GM23338 (cell line): ENCODE measurements at regions not wholly inside any gene's neighbourhood (a gene's known extent, or its start where the extent isn't known, plus 50 kb on each side); places are given as distances from the start of the nearest gene placed in this dataset.

Experiments
- ATAC-seq: fragments of 200-7000 bp; cut with Tn5 transposase; 3 replicates; pipeline ENCODE4 v1.9.1; 2020
- DNase-seq: peaks from one replicate; pipeline ENCODE4 v3.0.0-alpha.2; 2015; ENCODE audit warnings: low spot score
- H2AFZ ChIP-seq: fragments of 200-600 bp; sonication (generic); 2 replicates; pipeline ENCODE4 v1.8.0; 2016; ENCODE audit warnings: antibody characterized with exemption, mild to moderate bottlenecking, moderate library complexity
- H3F3A ChIP-seq: fragments of 200-600 bp; sonication (generic); replicated peaks from 2 replicates; pipeline ENCODE4 v1.8.0; 2017; ENCODE audit warnings: antibody characterized with exemption, mixed run types, low read depth
- H3K27ac ChIP-seq: fragments of 200-600 bp; sonication (generic); 2 replicates; pipeline ENCODE4 v1.6.1; 2016; ENCODE audit warnings: low read depth
- H3K27me3 ChIP-seq: fragments of 200-600 bp; sonication (generic); 2 replicates; pipeline ENCODE4 v1.8.0; 2016; ENCODE audit warnings: mild to moderate bottlenecking, mixed run types, moderate library complexity; ENCODE audit not compliant: insufficient read depth
- H3K36me3 ChIP-seq: fragments of 200-600 bp; sonication (generic); 2 replicates; pipeline ENCODE4 v1.8.0; 2016; ENCODE audit warnings: mild to moderate bottlenecking; ENCODE audit not compliant: insufficient read depth
- H3K4me1 ChIP-seq: fragments of 200-600 bp; sonication (generic); 2 replicates; pipeline ENCODE4 v1.8.0; 2016; ENCODE audit warnings: mild to moderate bottlenecking, moderate library complexity; ENCODE audit not compliant: insufficient read depth
- H3K4me2 ChIP-seq: fragments of 200-600 bp; sonication (generic); 2 replicates; pipeline ENCODE4 v1.7.1; 2017; ENCODE audit warnings: mixed run types
- H3K4me3 ChIP-seq: fragments of 200-600 bp; sonication (generic); 2 replicates; pipeline ENCODE4 v1.6.1; 2016; ENCODE audit warnings: mixed run types
- H3K79me2 ChIP-seq: fragments of 200-600 bp; sonication (generic); replicated peaks from 2 replicates; pipeline ENCODE4 v1.8.0; 2017; ENCODE audit warnings: mild to moderate bottlenecking; ENCODE audit not compliant: insufficient read depth
- H3K9me2 ChIP-seq: fragments of 200-600 bp; sonication (generic); 2 replicates; pipeline ENCODE4 v1.8.0; 2017; ENCODE audit not compliant: insufficient read depth
- H4K20me1 ChIP-seq: fragments of 200-600 bp; sonication (generic); replicated peaks from 2 replicates; pipeline ENCODE4 v1.8.0; 2017; ENCODE audit warnings: mild to moderate bottlenecking; ENCODE audit not compliant: insufficient read depth
- H3K27ac Mint-ChIP-seq: 2 replicates; pipeline ENCODE4 v1.8.0; 2020; ENCODE audit warnings: inconsistent platforms, mild to moderate bottlenecking, moderate library complexity, mixed read lengths
- H3K27me3 Mint-ChIP-seq: 3 replicates; pipeline ENCODE4 v1.8.0; 2022; ENCODE audit warnings: low read depth, mild to moderate bottlenecking, moderate library complexity, mixed read lengths, inconsistent platforms; ENCODE audit not compliant: insufficient read depth, poor library complexity
- H3K36me3 Mint-ChIP-seq: 3 replicates; pipeline ENCODE4 v1.8.0; 2021; ENCODE audit warnings: low read depth, mild to moderate bottlenecking, inconsistent platforms, moderate library complexity, mixed read lengths
- H3K4me1 Mint-ChIP-seq: 3 replicates; pipeline ENCODE4 v1.8.0; 2020; ENCODE audit warnings: mild to moderate bottlenecking, inconsistent platforms, mixed read lengths
- H3K4me3 Mint-ChIP-seq: 3 replicates; pipeline ENCODE4 v1.8.0; 2021; ENCODE audit warnings: moderate library complexity, mild to moderate bottlenecking, inconsistent platforms, mixed read lengths
- H3K9me3 Mint-ChIP-seq: 3 replicates; pipeline ENCODE4 v1.8.0; 2020; ENCODE audit warnings: moderate library complexity, mild to moderate bottlenecking, inconsistent platforms, mixed read lengths
- CREB1 ChIP-seq: fragments of 250-450 bp; sonication (Bioruptor Pico); IDR thresholded peaks from 2 replicates; pipeline ENCODE4 v1.5.0; 2020; ENCODE audit warnings: low read depth, mild to moderate bottlenecking, moderate library complexity
- CTCF ChIP-seq, 2 experiments: fragments of 200-600 bp in 1 of 2; sonication (generic) in 1 of 2; conservative IDR thresholded peaks; 2 replicates each; pipeline versions ENCODE4 v1.5.1 to v1.6.1; 2016 to 2017; ENCODE audit warnings: antibody characterized with exemption in 2 of 2, low read depth in 2 of 2, mild to moderate bottlenecking in 2 of 2, moderate library complexity in 1 of 2
- ETS1 ChIP-seq: IDR thresholded peaks from 2 replicates; pipeline ENCODE4 v1.6.1; 2016; ENCODE audit warnings: antibody characterized with exemption
- EZH2 ChIP-seq: fragments of 200-600 bp; sonication (generic); IDR thresholded peaks from one replicate; pipeline ENCODE4 v1.8.0; 2017; ENCODE audit warnings: antibody characterized with exemption, mild to moderate bottlenecking, low read depth; ENCODE audit not compliant: unreplicated experiment
- EZH2phosphoT487 ChIP-seq: fragments of 200-600 bp; sonication (generic); IDR thresholded peaks from one replicate; pipeline ENCODE4 v1.8.1; 2018; ENCODE audit warnings: antibody characterized with exemption; ENCODE audit not compliant: unreplicated experiment
- JUNB ChIP-seq: IDR thresholded peaks from one replicate; pipeline ENCODE4 v1.6.1; 2016; ENCODE audit warnings: antibody characterized with exemption; ENCODE audit not compliant: unreplicated experiment
- NANOG ChIP-seq: IDR thresholded peaks from 2 replicates; pipeline ENCODE4 v1.6.1; 2016; ENCODE audit warnings: antibody characterized with exemption, borderline replicate concordance
- POLR2AphosphoS5 ChIP-seq: IDR thresholded peaks from 2 replicates; pipeline ENCODE4 v1.6.1; 2016; ENCODE audit warnings: antibody characterized with exemption, low read depth
- REST ChIP-seq: IDR thresholded peaks from one replicate; pipeline ENCODE4 v1.6.1; 2018; ENCODE audit warnings: antibody characterized with exemption; ENCODE audit not compliant: unreplicated experiment
- STAT1 ChIP-seq: IDR thresholded peaks from one replicate; pipeline ENCODE4 v1.6.1; 2016; ENCODE audit warnings: antibody characterized with exemption; ENCODE audit not compliant: unreplicated experiment
- ZNF114 ChIP-seq: fragments of 250-450 bp; sonication (Bioruptor Pico); IDR thresholded peaks from 2 replicates; pipeline ENCODE4 v1.5.0; 2020; ENCODE audit warnings: mild to moderate bottlenecking, moderate library complexity
- ZNF331 ChIP-seq: fragments of 250-450 bp; sonication (Bioruptor Pico); IDR thresholded peaks from 2 replicates; pipeline ENCODE4 v1.5.0; 2020; ENCODE audit warnings: low read depth, mild to moderate bottlenecking, moderate library complexity

- no peaks in the 10 kb centered on the region for H3K9me3 Mint-ChIP-seq
- no peak overlapping the region for H3K4me3 Mint-ChIP-seq
- no peak overlapping the region for H2AFZ ChIP-seq
- no peaks in the 10 kb centered on the region for H3K27me3 ChIP-seq
- H3K4me1 ChIP-seq = no peaks in the 10 kb centered on the region
- no peaks in the 10 kb centered on the region for H4K20me1 ChIP-seq
- no peak for TF ChIP-seq CREB1
- no peaks in the 10 kb centered on the region for H3K9me2 ChIP-seq
- no peak overlapping the region for H3K4me3 ChIP-seq
- H3F3A ChIP-seq = no peaks in the 10 kb centered on the region
- no peaks in the 10 kb centered on the region for H3K79me2 ChIP-seq
- H3K4me2 ChIP-seq = no peak overlapping the region
- no peak overlapping the region for H3K27ac ChIP-seq
- no peaks in the 10 kb centered on the region for H3K36me3 ChIP-seq
- DNase-seq (no peak), ATAC-seq (no peak)
- H3K36me3 Mint-ChIP-seq = no peaks in the 10 kb centered on the region
- H3K4me1 Mint-ChIP-seq = no peaks in the 10 kb centered on the region
- no peaks in the 10 kb centered on the region for H3K27me3 Mint-ChIP-seq
- no peak overlapping the region for H3K27ac Mint-ChIP-seq
These were observed 473.8 kb upstream of the SPHKAP start for GRCh38 chr2:228655331-228655730.

- ATAC-seq (no peak), DNase-seq (no peak)
- Histone ChIP-seq H3K27me3 (no peaks in the 10 kb centered on the region), H3K36me3 (no peaks in the 10 kb centered on the region), H2AFZ (no peak overlapping the region), H3K79me2 (no peaks in the 10 kb centered on the region), H3K9me2 (no peaks in the 10 kb centered on the region), H3F3A (no peaks in the 10 kb centered on the region), H4K20me1 (no peaks in the 10 kb centered on the region), H3K4me2 (no peak overlapping the region), H3K27ac (no peak overlapping the region), H3K4me3 (no peak overlapping the region), H3K4me1 (no peaks in the 10 kb centered on the region)
- Mint-ChIP-seq H3K27ac (no peak overlapping the region), H3K4me3 (no peak overlapping the region), H3K27me3 (no peaks in the 10 kb centered on the region), H3K4me1 (no peaks in the 10 kb centered on the region), H3K9me3 (no peaks in the 10 kb centered on the region), H3K36me3 (no peaks in the 10 kb centered on the region)
- TF ChIP-seq ETS1 (no peak), NANOG (no peak), CTCF (conservative IDR thresholded peaks at IDR 0.05; ENCODE audit: low read depth in 2 of 2) (no peak), ZNF331 (CRISPR knock-in tag) (no peak), JUNB (no peak), ZNF114 (CRISPR knock-in tag) (no peak), CREB1 (no peak), REST (no peak), POLR2AphosphoS5 (no peak), EZH2 (no peak), EZH2phosphoT487 (no peak), STAT1 (no peak)
These were observed 473.2 kb upstream of the SPHKAP start for GRCh38 chr2:228654707-228655106.
